Activated CD4-positive, alpha-beta T cell treated with anti-CD3 and anti-CD28 coated beads, Interleukin-10, Interleukin-2, amounts not matched to agents 100 ng/mL and 50 ng/mL, durations not matched to agents 16 hours and 8 hours (primary cell): ENCODE measurements at regions not wholly inside any gene's neighbourhood (a gene's known extent, or its start where the extent isn't known, plus 50 kb on each side); places are given as distances from the start of the nearest gene placed in this dataset.
"Not testable (repeated sequence)": the region's sequence is repeated elsewhere in the genome, so short reads cannot be mapped to it uniquely, and the experiment has no call there.

Experiments
- DNase-seq: peaks from one replicate; pipeline ENCODE4 v3.0.0-alpha.2; 2020

- no peak for DNase-seq
Measured at GRCh38 chr9:71504636-71505035, 263.7 kb downstream of the CEMIP2 start.

- DNase-seq: no peak
Measured at GRCh38 chr9:71498691-71499090, 269.6 kb downstream of the CEMIP2 start.

- DNase-seq: peak; percentile 2
Measured at GRCh38 chr9:71490810-71491209, 277.5 kb downstream of the CEMIP2 start.

DNA sequence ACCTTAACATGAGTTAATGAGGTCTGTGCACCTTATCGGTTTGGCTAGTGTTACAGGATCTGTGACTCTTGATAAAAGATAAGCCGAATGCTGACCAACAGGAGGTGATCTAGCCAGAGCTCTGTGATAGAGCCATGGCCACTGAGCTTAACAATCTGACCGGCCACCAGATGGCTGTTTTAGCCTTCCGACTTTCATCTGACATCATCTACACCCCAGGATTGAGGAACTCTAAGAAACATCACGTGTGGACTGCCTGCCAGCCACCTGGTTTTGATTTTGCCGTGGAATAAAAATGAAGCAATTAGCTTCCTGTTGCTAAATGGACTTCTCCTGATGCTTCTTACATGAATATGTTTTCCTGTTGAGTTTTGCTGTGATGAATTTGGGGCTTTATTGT, 281.3 kb downstream of the CEMIP2 start:
- DNase-seq: no peak

DNA sequence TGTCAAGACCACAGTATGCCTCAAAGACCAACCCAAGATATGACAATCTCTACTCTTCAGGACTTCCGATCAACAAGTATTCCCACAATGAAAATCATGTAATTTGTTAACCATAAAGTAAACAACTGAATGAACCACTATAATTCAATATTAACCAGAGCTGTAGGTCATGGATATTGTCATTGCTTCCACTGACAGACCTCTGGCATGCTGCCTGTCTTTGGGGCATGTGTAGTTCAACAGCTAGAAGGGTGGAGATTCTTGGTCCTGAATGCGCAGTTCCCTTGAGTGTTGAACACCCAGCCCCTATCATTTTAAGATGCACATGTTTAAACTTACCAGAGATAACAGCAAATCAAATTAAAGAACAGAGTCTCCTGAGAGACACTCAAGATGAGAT, 283.0 kb downstream of the CEMIP2 start:
- no peak for DNase-seq

DNA sequence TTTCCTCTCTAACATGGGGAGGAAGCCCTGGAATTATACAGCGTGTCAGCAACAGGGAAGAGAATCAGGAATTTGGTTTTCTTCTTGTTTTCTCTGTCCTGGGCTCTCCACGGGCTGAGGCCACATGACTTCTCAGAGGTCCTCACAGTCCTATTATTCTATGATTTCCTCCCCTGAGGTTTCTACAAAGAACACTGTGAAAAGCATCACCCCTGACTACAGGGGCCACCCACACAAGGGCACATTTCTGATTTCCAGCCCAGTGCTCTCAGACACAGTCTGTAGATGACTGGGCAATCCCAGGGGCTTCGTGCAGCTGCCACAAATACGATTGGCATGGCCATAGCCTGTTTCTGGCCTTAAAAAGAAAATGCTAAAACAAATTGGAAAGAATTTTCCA, 284.9 kb downstream of the CEMIP2 start:
- no peak for DNase-seq

- no peak for DNase-seq
Measured at GRCh38 chr9:71479621-71480020, 288.7 kb downstream of the CEMIP2 start.

GRCh38 chr9:71472400-71472799, 295.9 kb downstream of the CEMIP2 start:
- no peak for DNase-seq

DNA sequence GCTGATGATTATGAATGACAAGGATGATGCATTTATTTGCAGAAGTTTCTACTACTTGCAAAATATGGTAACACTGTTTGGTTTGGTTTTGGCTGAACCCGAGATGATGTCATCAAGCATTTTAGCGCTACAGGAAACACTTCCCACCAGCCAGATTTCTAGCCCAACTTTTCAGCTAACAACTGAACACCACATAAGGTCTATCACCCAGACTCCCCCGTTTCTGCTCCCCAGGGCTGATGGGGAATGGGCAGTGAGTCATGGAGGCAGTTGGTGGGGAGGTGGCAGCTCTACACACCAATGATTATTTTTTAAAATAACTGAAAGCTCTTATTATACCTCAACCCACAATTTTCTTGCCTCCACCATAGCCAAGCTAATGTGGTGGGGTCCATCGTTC, 302.9 kb downstream of the CEMIP2 start:
- DNase-seq: no peak

- DNase-seq: no peak
Measured at GRCh38 chr9:71459082-71459481, 309.2 kb downstream of the CEMIP2 start.

DNA sequence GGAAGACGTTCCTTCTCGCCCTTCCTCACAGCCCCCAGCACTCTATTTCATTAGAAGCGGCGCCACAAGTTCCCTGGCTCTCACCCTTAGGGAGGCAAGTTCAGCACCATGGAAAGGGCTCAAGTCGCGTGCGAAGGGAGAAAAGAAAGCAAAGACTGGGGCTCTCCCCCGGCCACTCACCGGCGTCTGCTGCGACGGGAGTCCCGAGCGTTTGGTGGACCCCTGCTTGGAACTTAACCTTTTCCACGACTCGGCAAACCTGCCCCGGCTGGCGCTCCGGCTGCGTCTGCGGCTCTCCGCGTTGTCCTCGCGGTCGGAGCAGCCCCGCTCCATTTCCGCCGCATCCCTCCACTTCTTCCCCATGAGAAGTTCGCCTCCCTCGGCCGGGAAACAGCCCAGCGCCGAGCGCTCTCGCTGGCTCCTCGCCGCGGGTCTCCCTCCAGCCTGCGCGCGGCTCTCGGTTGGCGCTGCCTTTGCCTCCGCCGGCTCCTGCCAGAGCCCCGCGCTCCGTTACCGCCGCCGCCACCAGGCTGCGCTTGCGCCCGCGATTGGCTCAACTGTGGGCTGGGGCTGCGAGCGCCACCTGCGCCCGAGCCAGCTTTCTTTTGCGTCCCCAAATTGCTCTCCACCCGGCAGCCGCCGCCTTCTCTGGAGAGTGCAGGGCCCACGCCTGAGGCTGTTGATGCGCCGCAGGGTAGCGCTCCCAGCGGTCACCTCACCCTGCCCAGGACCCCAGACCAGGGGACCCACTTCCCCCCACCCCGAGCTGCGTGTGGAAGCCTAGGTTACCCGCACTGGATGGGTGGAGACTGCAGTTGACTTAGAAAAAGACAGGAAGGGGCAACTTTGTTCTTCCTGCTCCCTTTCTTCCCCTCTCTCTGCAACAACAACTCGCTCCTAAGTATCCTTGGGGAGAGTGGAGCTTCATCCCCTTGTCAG, 321.6 kb downstream of the CEMIP2 start:
- DNase-seq: peak; percentile 59

DNA sequence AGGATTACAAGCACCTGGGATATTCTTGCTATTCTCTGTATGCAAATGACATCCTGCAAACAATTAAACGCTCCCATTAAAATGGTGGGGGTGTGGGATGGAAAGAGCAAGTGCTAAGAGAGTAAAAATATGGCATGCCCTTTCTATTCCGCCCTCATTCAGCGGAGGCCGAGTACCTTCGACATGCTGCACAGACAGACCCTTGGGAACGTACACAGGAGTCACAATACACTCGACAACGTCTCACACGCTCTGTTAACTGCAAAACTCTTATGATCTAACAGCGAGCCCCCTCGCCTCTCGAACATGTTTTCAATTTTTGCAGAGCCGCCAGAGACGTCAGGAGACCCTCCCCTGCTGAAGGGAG, 322.2 kb downstream of the CEMIP2 start:
- no peak for DNase-seq

DNA sequence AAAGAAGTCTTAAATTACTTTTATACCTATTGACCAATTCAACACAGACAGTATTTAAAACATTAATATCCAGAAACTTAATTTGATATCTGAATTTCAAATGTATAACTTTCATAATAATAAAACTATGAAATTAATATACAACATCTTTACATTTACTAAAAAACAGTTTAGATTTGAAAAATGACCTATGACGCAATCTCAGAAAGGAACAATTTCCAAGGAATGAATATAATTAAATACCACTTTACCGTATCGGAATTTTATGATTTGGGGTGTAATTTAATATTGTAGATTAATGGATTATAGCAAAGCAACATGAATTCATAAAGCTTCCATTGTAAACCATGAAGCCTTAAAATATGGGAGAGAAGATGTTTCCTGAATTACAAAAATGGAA, 321.5 kb upstream of the TRPM3 start:
- DNase-seq: no peak

- DNase-seq: no peak
Measured at GRCh38 chr9:71441266-71441665, 319.8 kb upstream of the TRPM3 start.

- DNase-seq: no peak
Measured at GRCh38 chr9:71431931-71432330, 310.5 kb upstream of the TRPM3 start.

DNA sequence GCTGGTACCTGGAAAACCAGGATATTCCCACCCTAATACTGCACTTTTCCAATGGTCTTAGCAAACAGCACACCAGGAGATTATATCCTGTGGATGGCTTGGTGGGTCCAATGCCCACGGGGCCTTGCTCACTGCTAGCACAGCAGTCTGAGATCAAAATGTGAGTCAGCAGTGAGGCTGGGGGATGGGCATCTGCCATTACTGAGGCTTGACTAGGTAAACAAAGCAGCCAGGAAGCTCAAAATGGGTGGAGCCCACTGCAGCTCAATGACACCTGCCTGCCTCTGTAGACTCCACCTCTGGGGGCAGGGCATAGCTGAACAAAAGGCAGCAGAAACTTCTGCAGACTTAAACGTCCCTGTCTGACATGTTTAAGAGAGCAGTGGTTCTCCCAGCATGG, 285.9 kb upstream of the TRPM3 start:
- not testable (repeated sequence) for DNase-seq

DNA sequence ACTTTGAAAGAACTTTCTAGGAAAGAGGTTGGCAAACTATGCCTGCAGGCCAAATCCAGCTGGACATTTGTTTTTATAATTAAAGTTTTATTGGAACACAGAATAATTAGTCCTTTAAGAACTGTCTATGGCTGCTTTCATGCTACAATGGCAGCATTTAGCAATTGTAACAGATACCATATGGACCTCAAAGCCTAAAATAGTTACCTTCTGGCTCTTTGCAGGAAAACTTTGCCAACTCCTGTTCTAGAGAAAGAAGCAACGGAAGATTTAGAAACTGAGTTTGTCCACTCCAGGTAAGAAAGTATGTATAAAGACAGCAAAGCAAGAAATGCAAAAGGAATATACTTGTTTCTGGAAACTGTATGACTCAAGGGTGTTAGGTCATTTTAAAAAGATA, 281.7 kb upstream of the TRPM3 start:
- no peak for DNase-seq

GRCh38 chr9:71393005-71393404, 271.6 kb upstream of the TRPM3 start:
- no peak for DNase-seq

DNA sequence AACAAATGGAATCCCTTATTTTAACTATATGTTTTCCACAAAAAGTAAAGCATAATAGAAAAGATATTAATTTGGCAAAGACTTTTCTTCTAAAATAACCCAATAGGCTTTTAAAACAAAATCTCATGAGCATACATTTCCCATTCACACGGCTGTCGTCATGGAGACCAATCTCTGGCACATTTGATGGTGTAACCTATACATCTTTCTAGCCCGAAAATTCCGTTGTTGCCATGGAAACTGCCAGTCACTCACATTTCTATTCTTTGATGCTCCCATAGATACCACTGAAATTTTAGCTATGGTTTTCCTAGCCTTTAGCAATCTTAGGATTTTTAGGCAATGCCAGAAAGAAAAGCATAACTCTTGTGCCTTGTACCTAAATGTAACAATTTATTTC, 262.9 kb upstream of the TRPM3 start:
- DNase-seq: no peak

- DNase-seq: no peak
Measured at GRCh38 chr9:71383308-71383940, 262.0 kb upstream of the TRPM3 start.

- no peak for DNase-seq
Measured at GRCh38 chr9:71368157-71368556, 246.7 kb upstream of the TRPM3 start.

DNA sequence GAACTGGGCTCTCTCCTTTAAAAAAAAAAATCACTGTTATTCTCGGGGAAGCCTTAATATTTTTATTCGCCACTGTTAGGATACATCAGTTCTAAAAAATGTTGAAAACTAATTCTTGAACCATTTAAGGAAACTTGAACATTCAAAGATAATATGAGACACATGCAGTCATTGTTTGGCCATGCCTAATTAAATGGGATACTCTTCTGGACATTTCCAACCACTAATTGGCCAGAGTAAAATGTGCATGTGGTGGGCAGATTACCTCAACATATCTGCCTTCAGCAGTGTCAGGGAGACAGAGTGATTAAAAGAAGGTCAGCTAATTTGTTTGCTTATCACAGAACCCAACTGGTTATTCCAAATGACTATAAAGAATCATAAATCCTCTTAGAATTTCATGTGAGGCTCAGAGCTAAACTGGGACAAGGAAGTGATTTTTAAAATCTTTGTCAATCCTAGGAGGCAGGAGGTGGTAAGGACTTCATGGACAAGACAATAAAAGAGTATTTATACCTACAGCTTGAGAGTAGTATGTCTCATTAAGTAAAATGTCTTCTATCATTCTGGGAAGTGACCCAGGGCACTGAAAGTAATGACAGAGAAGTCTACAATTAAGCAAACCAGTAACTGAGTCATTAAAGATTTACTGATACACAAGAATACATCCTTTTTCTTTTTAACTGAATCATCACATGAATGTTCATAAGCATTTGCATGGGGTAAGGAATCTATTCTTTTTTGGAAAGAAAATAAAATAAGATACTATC, 242.9 kb upstream of the TRPM3 start:
- DNase-seq: no peak

DNA sequence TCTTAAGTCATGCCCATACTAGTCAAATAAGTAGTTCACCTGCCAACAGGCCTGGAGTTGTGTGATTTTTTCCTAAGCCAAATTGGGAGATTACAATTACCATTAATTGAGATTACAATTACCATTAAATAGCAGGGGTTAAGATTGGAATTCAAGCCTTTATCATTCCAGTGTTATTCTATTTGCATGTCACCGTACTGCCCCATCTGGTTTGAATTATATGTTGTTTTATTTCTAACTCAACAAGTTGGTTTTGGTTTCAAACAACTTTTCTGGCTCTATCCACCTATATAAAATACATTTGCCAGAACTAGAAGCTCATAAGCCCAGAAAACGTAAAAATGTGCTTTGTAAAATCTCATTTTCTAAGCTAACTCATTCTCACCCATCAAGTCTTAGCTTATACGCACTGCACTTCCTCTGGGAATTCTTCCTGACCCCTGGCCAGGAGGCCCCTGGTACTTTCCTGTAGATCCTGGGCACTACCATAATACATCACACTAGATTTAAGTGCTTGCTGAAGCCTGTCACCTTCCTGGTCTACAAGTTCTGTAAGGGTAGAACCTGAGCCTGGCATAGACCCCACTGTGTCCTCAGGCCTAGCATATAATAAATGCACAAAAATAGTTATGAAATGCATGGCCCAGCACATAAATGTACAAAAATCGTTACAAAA, 242.0 kb upstream of the TRPM3 start:
- DNase-seq: no peak
